Ovary (tissue), 3 donors: ENCODE measurements at regions not wholly inside any gene's neighbourhood (a gene's known extent, or its start where the extent isn't known, plus 50 kb on each side); places are given as distances from the start of the nearest gene placed in this dataset.

Experiments used
- CTCF ChIP-seq, 3 donors: fragments of 450-650 bp in 2 of 3; fragments of 200-600 bp in 1 of 3; IDR thresholded peaks; one replicate each; pipeline versions ENCODE4 v1.5.1 to v1.8.0; 2016 to 2022; ENCODE audit warnings: antibody characterized with exemption in 3 of 3, mild to moderate bottlenecking in 1 of 3
- POLR2A ChIP-seq: fragments of 450-650 bp; IDR thresholded peaks from one replicate; pipeline ENCODE4 v1.6.1; 2017; ENCODE audit warnings: antibody characterized with exemption, mild to moderate bottlenecking, moderate library complexity
- donor health status: DM: no; HTN: no; CAD: no.

GRCh38 chr10:36882781-36883180 is 242.6 kb upstream of the ANKRD30A start:
- TF ChIP-seq CTCF (IDR thresholded peaks at IDR 0.05): no peak
- TF ChIP-seq POLR2A: no peak
